Glutamatergic neuron (in vitro differentiated cells): ENCODE measurements at regions not wholly inside any gene's neighbourhood (a gene's known extent, or its start where the extent isn't known, plus 50 kb on each side); places are given as distances from the start of the nearest gene placed in this dataset.

Source experiments
- DNase-seq: peaks from one replicate; pipeline ENCODE4 v3.0.0; 2022
- H3K27ac Mint-ChIP-seq: one replicate; pipeline ENCODE4 v1.8.0; 2020; ENCODE audit warnings: mild to moderate bottlenecking, mixed read lengths, inconsistent platforms; ENCODE audit not compliant: unreplicated experiment
- H3K27me3 Mint-ChIP-seq: one replicate; pipeline ENCODE4 v1.8.0; 2020; ENCODE audit warnings: mild to moderate bottlenecking, moderate library complexity, mixed read lengths, inconsistent platforms; ENCODE audit not compliant: unreplicated experiment
- H3K36me3 Mint-ChIP-seq: one replicate; pipeline ENCODE4 v1.8.0; 2020; ENCODE audit warnings: mild to moderate bottlenecking, mixed read lengths, inconsistent platforms; ENCODE audit not compliant: unreplicated experiment
- H3K4me1 Mint-ChIP-seq: one replicate; pipeline ENCODE4 v1.8.0; 2020; ENCODE audit warnings: mild to moderate bottlenecking, low read depth, mixed read lengths, inconsistent platforms; ENCODE audit not compliant: unreplicated experiment
- H3K4me3 Mint-ChIP-seq: one replicate; pipeline ENCODE4 v1.8.0; 2020; ENCODE audit warnings: mild to moderate bottlenecking, mixed read lengths, inconsistent platforms; ENCODE audit not compliant: unreplicated experiment
- H3K9me3 Mint-ChIP-seq: one replicate; pipeline ENCODE4 v1.8.0; 2020; ENCODE audit warnings: mild to moderate bottlenecking, moderate library complexity, mixed read lengths, inconsistent platforms; ENCODE audit not compliant: unreplicated experiment
- TF ChIP-seq, protein P1 (sequence below): fragments of 200-600 bp; sonication (generic); IDR thresholded peaks from one replicate; pipeline ENCODE4 v1.5.0; 2021; ENCODE audit not compliant: partially characterized antibody, unreplicated experiment

DNA sequence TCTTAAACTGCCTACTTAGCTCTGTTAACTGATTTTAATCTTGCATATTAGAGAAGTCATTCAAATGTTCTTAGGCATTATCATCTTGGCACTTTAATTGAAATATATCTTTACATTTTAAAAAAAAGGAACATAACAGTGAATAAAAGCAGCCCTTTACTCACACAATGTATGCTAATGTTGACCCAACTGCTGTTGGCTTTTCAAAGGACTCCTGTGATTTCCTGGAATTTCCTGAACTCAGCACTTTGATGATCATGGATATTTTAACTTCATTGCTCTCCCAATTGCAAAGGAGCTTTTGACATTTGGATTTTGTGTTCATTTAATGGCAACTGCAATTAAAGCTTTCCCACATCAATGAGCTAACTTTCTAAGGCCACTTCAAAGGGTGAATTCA is 1230.3 kb downstream of the DIAPH3 start:
- Mint-ChIP-seq H3K27me3 (no peaks in the 10 kb centered on the region), H3K27ac (no peak overlapping the region), H3K9me3 (no peaks in the 10 kb centered on the region), H3K4me3 (no peak overlapping the region), H3K4me1 (no peaks in the 10 kb centered on the region), H3K36me3 (peaks cover 4% of the 10 kb centered on the region)
- TF ChIP-seq, protein P1, sequence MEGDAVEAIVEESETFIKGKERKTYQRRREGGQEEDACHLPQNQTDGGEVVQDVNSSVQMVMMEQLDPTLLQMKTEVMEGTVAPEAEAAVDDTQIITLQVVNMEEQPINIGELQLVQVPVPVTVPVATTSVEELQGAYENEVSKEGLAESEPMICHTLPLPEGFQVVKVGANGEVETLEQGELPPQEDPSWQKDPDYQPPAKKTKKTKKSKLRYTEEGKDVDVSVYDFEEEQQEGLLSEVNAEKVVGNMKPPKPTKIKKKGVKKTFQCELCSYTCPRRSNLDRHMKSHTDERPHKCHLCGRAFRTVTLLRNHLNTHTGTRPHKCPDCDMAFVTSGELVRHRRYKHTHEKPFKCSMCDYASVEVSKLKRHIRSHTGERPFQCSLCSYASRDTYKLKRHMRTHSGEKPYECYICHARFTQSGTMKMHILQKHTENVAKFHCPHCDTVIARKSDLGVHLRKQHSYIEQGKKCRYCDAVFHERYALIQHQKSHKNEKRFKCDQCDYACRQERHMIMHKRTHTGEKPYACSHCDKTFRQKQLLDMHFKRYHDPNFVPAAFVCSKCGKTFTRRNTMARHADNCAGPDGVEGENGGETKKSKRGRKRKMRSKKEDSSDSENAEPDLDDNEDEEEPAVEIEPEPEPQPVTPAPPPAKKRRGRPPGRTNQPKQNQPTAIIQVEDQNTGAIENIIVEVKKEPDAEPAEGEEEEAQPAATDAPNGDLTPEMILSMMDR, result no peak
- DNase-seq, result no peak

DNA sequence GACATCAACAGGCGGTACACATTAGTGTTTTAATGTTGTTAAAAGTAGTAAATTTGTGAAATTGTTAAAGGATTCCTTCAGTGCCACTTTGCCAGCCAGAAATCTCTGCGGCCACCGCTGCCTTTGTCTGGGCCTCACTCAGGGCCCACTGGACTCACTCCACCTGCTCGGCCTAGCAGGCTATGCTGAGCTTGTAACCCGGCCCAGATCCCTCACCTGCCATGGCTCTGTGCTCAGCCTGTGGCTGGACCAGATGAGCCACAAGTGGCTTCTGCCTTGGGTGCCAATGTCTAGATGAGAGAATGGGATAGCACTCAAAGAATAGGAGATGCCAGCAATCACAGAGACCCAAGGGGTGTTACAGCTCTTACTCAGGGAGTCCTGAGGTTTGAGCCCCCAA is 1228.0 kb downstream of the DIAPH3 start:
- no peak for DNase-seq
- Mint-ChIP-seq H3K4me3 (no peak overlapping the region), H3K4me1 (no peaks in the 10 kb centered on the region), H3K9me3 (no peaks in the 10 kb centered on the region), H3K27me3 (no peaks in the 10 kb centered on the region), H3K27ac (no peak overlapping the region), H3K36me3 (peaks cover 4% of the 10 kb centered on the region)
- TF ChIP-seq, protein P1, result no peak

DNA sequence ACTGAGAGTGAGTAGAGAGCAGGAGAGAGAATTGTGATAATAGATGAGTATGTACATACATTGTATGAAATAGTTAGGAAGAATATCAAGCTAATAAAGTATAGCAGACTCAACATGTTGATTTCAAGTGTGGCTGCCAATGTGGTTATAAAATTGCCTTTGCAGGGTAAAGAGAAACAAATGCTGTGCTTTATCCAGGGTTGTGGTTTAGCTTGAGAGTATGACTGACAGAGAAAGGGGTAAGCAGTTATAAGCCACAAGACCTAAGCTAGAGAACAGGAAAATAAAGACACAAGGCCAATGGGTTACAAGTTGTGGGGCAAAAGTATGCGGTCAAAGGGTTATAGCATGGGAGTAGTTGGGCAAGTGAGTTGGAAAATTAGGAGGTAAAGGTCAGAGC is 1217.5 kb downstream of the DIAPH3 start:
- Mint-ChIP-seq H3K4me3 (no peak overlapping the region), H3K9me3 (peaks cover 3% of the 10 kb centered on the region), H3K27me3 (no peaks in the 10 kb centered on the region), H3K36me3 (peaks cover 12% of the 10 kb centered on the region), H3K27ac (no peak overlapping the region), H3K4me1 (no peaks in the 10 kb centered on the region)
- no peak for DNase-seq
- TF ChIP-seq, protein P1, result no peak

DNA sequence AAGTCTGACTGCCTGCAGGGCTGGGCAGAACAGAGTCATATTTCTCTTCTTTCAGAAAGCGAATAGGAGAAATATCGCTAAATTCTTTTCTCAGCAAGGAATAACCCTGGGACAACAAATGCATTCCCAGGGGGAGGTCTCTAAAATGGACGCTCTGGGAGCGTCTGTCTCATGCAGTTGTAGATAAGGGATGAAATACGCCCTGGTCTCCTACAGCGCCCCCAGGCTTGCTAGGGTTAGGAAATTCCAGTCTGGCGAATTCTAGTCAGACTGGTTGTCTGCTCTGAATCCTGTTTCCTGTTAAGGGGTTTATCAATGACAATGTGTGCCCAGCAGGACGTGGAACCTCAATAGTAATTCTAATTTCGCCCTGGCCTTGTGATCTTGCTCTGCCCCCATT is 1214.1 kb downstream of the DIAPH3 start:
- no peaks in the 10 kb centered on the region for H3K27me3 Mint-ChIP-seq
- H3K27ac Mint-ChIP-seq, result no peak overlapping the region
- TF ChIP-seq, protein P1, result no peak
- no peak overlapping the region for H3K4me3 Mint-ChIP-seq
- H3K9me3 Mint-ChIP-seq, result peaks cover 3% of the 10 kb centered on the region
- H3K4me1 Mint-ChIP-seq, result peaks cover 6% of the 10 kb centered on the region
- H3K36me3 Mint-ChIP-seq, result peaks cover 12% of the 10 kb centered on the region
- DNase-seq, result peak; percentile 13

DNA sequence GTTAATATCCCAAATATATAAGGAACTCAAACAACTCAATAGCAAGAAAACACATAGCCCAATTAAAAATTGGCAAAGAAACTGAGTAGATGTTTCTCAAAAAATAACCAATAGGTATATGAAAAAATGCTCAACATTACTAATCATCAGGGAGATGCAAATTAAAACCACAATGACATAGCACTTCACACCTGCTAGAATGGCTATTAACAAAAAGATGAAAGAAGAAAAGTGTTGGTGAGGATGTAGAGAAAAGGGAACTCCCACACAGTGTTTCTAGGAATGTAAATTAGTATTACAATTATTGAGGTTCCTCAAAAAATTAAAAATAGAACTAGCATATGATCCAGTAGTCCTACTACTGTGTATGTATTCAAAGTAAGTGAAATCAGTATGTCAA is 1212.8 kb downstream of the DIAPH3 start:
- no peak for DNase-seq
- Mint-ChIP-seq H3K36me3 (peaks cover 12% of the 10 kb centered on the region), H3K9me3 (peaks cover 3% of the 10 kb centered on the region)

More for the DNA sequence above, 1212.8 kb downstream of the DIAPH3 start:
- Mint-ChIP-seq H3K27ac (no peak overlapping the region), H3K4me1 (peaks cover 6% of the 10 kb centered on the region), H3K4me3 (no peak overlapping the region), H3K27me3 (no peaks in the 10 kb centered on the region)
- TF ChIP-seq, protein P1, result no peak
